ENCODE measurements at regions not wholly inside any gene's neighbourhood (a gene's known extent, or its start where the extent isn't known, plus 50 kb on each side); places are given as distances from the start of the nearest gene placed in this dataset.

DNA sequence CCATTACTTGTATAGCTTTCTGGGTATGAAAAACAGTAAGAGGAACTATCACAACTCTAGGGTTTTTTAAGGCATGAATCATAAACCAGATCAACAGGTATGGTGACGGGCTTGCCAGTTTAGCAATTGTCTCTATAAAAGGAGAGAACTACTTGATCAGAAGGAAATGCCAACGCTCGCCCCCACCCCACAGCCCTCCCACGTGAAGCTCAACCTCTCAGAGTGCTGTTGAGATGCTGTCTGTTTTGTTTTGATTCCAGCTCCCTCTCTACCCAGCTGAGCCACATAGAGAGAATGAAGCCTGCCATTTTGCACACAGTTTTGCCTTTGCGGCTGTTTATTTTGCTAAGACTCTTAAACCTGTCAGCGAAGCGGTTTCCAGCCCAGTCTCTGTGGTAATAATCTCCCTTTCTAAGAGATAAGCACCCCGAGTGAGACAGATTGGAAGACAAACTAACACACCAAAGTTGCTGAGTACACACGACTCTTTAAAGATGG is 257.9 kb upstream of the ANKRD55 start:
- Histone ChIP-seq H3K27ac (ENCODE audit: low read depth in 1 of 2, low read length in 2 of 2) (no peak overlapping the region), H3K4me3 (ENCODE audit: low read length in 2 of 2) (no peak overlapping the region), H3K27me3 (ENCODE audit: control insufficient read depth in 1 of 2, insufficient read depth in 2 of 2, low read length in 1 of 2) (no peaks in the 10 kb centered on the region), H3K36me3 (ENCODE audit: control insufficient read depth in 1 of 2, insufficient read depth in 2 of 2, low read length in 1 of 2) (no peaks in the 10 kb centered on the region), H3K9me3 (ENCODE audit: control insufficient read depth, low read length) (no peaks in the 10 kb centered on the region), H3K4me1 (ENCODE audit: control insufficient read depth in 1 of 2, insufficient read depth in 2 of 2, low read length in 2 of 2) (peaks cover 0 to 3% of the 10 kb centered on the region in 2 donors)
- WGBS, 2 donors, result 66% methylated on average over 9 of the region's 9 CpGs
- ATAC-seq (ENCODE audit: low FRiP score) (no peak), DNase-seq (no peak)
- intact Hi-C loops (cut with DNase I), result no loop called here

DNA sequence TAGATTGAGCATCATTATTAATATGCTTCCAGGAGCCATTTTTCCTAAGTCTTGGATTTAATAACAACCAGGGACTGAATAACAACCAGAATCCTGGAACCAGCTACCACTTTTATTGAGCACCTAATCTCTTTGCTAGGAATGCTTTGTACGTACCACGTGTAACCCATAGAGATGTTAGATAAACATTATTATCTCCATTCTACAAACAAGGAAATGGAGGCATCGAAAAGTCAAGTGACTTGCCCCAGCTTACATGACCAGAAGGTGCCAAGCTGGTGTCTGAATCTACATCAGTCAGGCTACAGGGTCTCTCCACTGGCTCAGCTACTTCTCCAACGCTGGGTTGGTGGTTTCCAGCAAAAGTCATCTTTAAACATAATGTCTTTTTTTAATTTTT is 256.1 kb upstream of the ANKRD55 start:
- DNase-seq, result no peak
- intact Hi-C loops (cut with DNase I), result loop anchor here in 1 of 2 donors (10.0 kb wide), 1 partner anchor 326 kb away; the partner anchor contains the start of gene MAP3K1
- Histone ChIP-seq H3K4me1 (ENCODE audit: control insufficient read depth in 1 of 2, insufficient read depth in 2 of 2, low read length in 2 of 2) (peaks cover 0 to 3% of the 10 kb centered on the region in 2 donors), H3K27me3 (ENCODE audit: control insufficient read depth in 1 of 2, insufficient read depth in 2 of 2, low read length in 1 of 2) (no peaks in the 10 kb centered on the region), H3K36me3 (ENCODE audit: control insufficient read depth in 1 of 2, insufficient read depth in 2 of 2, low read length in 1 of 2) (no peaks in the 10 kb centered on the region), H3K9me3 (ENCODE audit: control insufficient read depth, low read length) (no peaks in the 10 kb centered on the region), H3K4me3 (ENCODE audit: low read length in 2 of 2) (no peak overlapping the region), H3K27ac (ENCODE audit: low read depth in 1 of 2, low read length in 2 of 2) (no peak overlapping the region)
- 79 to 91% methylated on average over 4 of the region's 4 CpGs for WGBS, 2 donors
- no peak for ATAC-seq (ENCODE audit: low FRiP score)

DNA sequence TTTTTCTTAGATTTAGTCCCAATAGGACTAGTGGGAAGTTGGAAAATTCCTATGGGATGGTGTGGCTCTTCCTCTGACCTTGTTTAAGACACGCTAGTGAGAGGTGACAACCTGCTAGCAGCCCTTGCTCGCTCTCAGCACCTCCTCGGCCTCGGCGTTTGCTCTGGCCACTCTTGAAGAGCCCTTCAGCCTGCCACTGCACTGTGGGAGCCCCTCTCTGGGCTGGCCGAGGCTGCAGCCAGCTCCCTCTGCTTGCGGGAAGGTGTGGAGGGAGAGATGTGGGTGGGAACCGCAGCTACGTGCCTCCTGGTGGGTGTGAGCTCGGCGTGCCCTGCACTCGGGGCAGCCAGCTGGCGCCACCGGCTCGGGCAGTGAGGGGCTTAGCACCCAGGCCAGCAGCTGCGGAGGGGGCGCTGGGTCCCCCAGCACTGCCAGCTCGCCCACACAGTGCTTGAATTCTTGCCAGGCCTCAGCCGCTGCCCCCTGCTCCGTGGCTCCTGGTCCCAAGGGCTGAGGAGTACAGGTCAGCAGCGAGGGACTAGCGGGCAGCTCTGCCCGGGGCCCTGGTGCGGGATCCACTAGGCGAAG is 254.5 kb upstream of the ANKRD55 start:
- Histone ChIP-seq H3K27me3 (ENCODE audit: control insufficient read depth in 1 of 2, insufficient read depth in 2 of 2, low read length in 1 of 2) (no peaks in the 10 kb centered on the region), H3K9me3 (ENCODE audit: control insufficient read depth, low read length) (no peaks in the 10 kb centered on the region), H3K36me3 (ENCODE audit: control insufficient read depth in 1 of 2, insufficient read depth in 2 of 2, low read length in 1 of 2) (no peaks in the 10 kb centered on the region), H3K27ac (ENCODE audit: low read depth in 1 of 2, low read length in 2 of 2) (no peak overlapping the region), H3K4me1 (ENCODE audit: control insufficient read depth in 1 of 2, insufficient read depth in 2 of 2, low read length in 2 of 2) (peaks cover 0 to 3% of the 10 kb centered on the region in 2 donors), H3K4me3 (ENCODE audit: low read length in 2 of 2) (no peak overlapping the region)
- WGBS, 2 donors, result 91 to 97% methylated on average over 25 of the region's 25 CpGs
- intact Hi-C loops (cut with DNase I), result loop anchor here in 1 of 2 donors (10.0 kb wide), 1 partner anchor 327 kb away; the partner anchor contains the start of gene MAP3K1
- ATAC-seq (ENCODE audit: low FRiP score) (no peak), DNase-seq (no peak)

DNA sequence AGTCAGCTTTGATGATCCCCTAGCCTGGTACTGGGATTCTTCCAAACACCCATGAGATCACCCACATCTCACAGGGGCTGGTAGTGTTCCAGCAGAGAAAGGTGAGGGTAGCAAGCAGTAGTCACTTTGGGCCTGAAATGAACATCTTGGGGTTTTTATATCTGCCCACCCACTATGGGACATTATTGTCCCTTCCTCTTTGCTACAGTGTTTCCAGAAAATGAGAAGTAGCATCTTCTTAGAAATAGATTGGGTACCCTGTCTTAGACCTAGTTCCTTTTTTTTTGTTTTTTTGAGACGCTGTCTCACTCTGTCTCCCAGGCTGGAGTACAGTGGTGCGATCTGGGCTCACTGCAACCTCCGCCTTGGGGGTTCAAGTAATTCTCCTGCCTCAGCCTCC is 249.2 kb upstream of the ANKRD55 start:
- ATAC-seq (ENCODE audit: low FRiP score), result no peak
- H3K27me3 ChIP-seq (ENCODE audit: control insufficient read depth in 1 of 2, insufficient read depth in 2 of 2, low read length in 1 of 2), result no peaks in the 10 kb centered on the region
- DNase-seq, result no peak
- no peaks in the 10 kb centered on the region for H3K36me3 ChIP-seq (ENCODE audit: control insufficient read depth in 1 of 2, insufficient read depth in 2 of 2, low read length in 1 of 2)
- peaks cover 0 to 3% of the 10 kb centered on the region in 2 donors for H3K4me1 ChIP-seq (ENCODE audit: control insufficient read depth in 1 of 2, insufficient read depth in 2 of 2, low read length in 2 of 2)
- 93 to 98% methylated on average over 3 of the region's 3 CpGs for WGBS, 2 donors
- intact Hi-C loops (cut with DNase I), result loop anchor here in 1 of 2 donors (5.0 to 10.0 kb wide), 2 partner anchors 332 to 355 kb away; partner anchors contain the start of gene MAP3K1
- no peak overlapping the region for H3K4me3 ChIP-seq (ENCODE audit: low read length in 2 of 2)
- H3K9me3 ChIP-seq (ENCODE audit: control insufficient read depth, low read length), result no peaks in the 10 kb centered on the region
- H3K27ac ChIP-seq (ENCODE audit: low read depth in 1 of 2, low read length in 2 of 2), result no peak overlapping the region

DNA sequence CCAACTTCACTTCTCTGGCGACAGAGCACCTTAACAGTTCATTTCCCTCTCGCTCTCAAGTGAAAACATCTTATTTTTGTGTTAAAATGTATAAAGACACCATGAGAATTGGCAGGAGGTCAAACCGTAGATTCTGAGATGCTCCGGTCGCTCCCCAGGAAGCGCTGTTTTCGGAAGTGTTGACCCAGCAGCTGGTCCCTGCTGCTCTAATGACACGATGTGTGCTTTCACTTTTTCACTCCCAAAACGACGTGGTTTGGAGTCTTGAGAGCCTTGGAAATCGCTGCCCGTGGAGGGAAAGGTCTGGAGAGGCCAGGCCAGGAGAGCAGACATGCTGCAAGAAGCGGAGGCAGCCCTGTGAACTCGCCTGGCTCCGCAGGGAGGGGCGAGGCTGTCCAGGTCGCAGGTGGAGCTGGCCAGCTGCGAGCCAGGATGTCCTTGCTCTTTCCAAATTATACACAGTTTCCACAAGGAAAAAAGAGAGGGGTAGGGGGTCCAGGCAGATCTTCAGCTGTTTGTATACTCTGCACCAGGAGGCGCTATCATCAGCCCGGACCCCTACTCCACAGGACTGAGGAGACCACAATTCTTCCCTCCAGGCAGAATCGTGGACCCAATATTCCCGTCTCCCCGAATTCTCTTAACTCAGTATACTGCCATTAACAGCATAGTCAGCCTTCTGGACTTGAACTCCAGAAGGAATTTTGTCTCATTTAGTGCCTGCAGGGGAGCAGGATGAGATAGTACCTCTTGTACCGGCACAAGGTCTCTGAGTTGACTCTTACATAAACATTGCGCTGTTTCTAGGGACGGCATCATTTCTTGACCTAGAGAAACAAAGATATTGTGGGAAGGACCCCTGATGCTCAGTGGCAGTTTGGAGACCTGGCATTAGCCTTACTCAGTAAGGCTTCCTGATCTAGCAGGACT is 248.6 kb upstream of the ANKRD55 start:
- 9 to 10% methylated on average over 26 of the region's 26 CpGs for WGBS, 2 donors
- Histone ChIP-seq H3K36me3 (ENCODE audit: control insufficient read depth in 1 of 2, insufficient read depth in 2 of 2, low read length in 1 of 2) (no peaks in the 10 kb centered on the region), H3K27ac (ENCODE audit: low read depth in 1 of 2, low read length in 2 of 2) (peak overlapping the region; percentile 69 to 94), H3K27me3 (ENCODE audit: control insufficient read depth in 1 of 2, insufficient read depth in 2 of 2, low read length in 1 of 2) (no peaks in the 10 kb centered on the region), H3K4me1 (ENCODE audit: control insufficient read depth in 1 of 2, insufficient read depth in 2 of 2, low read length in 2 of 2) (peaks cover 0 to 3% of the 10 kb centered on the region in 2 donors), H3K9me3 (ENCODE audit: control insufficient read depth, low read length) (no peaks in the 10 kb centered on the region), H3K4me3 (ENCODE audit: low read length in 2 of 2) (peak overlapping the region; percentile 66 to 71)
- DNase-seq (peak in 1 of 2 donors; percentile 71), ATAC-seq (ENCODE audit: low FRiP score) (peak; percentile 26)
- intact Hi-C loops (cut with DNase I), result loop anchor here in 1 of 2 donors (5.0 to 10.0 kb wide), 2 partner anchors 333 to 356 kb away; partner anchors contain the start of gene MAP3K1

DNA sequence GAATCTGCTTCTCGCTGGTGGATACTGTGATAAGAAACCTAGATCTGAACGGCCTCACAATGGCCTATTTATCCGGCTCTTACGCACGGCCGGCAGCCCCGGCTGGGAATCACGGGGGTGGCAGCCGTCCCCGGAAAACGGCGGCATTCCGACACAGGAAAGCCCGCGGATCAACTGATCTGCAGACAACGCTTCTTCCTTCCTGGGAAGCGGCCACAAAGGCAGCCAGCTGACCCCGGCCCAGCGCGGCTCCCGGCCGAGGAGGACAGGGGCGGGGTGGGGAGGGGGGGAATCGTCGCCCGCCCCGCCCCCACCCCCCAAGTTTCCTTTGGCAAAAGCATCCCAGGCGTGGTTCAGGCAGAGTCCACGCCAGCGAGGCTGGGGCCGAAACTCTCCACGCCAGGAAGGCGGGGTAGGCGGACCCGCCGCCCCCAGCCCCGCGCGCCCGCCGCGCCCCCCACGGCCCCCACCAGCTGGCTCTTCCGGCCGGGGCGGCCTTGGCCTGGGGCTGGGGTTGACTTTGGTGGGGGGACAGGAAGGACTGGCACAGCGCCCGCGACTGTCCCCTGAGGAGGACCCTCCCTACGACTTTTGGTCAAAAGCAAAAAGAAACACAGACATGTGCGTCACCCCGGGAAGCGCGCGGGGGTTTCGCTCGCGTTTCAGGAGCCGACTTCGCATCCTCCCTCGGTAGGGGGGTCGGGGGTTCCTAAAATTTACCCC is 247.7 kb upstream of the ANKRD55 start:
- DNase-seq, result peak; percentile 86
- H3K4me3 ChIP-seq (ENCODE audit: low read length in 2 of 2), result peak overlapping the region; percentile 66 to 71
- peak overlapping the region; percentile 72 to 94 for H3K27ac ChIP-seq (ENCODE audit: low read depth in 1 of 2, low read length in 2 of 2)
- intact Hi-C loops (cut with DNase I), result loop anchor here in 1 of 2 donors (5.0 to 10.0 kb wide), 2 partner anchors 334 to 356 kb away; partner anchors contain the start of gene MAP3K1
- 0 to 1% methylated on average over 42 to 62 of the region's 62 CpGs for WGBS, 2 donors
- H3K9me3 ChIP-seq (ENCODE audit: control insufficient read depth, low read length), result no peaks in the 10 kb centered on the region
- peak; percentile 79 for ATAC-seq (ENCODE audit: low FRiP score)
- no peaks in the 10 kb centered on the region for H3K36me3 ChIP-seq (ENCODE audit: control insufficient read depth in 1 of 2, insufficient read depth in 2 of 2, low read length in 1 of 2)
- no peaks in the 10 kb centered on the region for H3K4me1 ChIP-seq (ENCODE audit: control insufficient read depth in 1 of 2, insufficient read depth in 2 of 2, low read length in 2 of 2)
- no peaks in the 10 kb centered on the region for H3K27me3 ChIP-seq (ENCODE audit: control insufficient read depth in 1 of 2, insufficient read depth in 2 of 2, low read length in 1 of 2)

DNA sequence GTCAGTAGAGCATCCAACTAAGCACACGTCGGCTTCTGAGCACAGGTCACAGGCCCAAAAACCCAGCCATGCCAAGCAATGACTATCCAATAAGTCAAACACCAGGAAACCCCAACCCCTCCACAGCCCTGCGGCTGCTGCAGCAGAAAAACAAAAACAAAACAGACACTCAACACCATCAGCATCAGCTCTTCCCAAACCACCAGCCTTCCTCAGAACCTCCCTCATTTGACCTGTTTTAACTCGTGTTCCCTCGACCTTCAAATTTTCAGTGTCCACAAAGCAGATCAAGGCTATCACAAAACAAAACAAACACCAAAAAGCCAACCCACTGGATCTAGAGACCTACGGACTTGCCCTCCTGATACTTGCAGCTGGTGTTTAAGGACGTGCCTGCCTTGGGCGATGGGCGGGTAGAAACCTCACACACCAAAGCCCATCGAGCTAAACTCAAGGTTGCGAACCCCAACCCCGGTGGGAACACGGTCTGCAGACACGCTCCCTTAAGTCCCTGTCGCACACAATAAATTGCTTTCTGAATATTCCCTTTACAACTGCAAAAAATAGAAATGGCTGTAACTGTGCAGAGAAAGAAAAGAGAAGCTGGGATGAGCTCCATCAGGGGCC is 247.1 kb upstream of the ANKRD55 start:
- peak overlapping the region; percentile 37 to 72 for H3K27ac ChIP-seq (ENCODE audit: low read depth in 1 of 2, low read length in 2 of 2)
- ATAC-seq (ENCODE audit: low FRiP score), result peak; percentile 31
- no peaks in the 10 kb centered on the region for H3K4me1 ChIP-seq (ENCODE audit: control insufficient read depth in 1 of 2, insufficient read depth in 2 of 2, low read length in 2 of 2)
- H3K4me3 ChIP-seq (ENCODE audit: low read length in 2 of 2), result peak overlapping the region; percentile 66 to 71
- DNase-seq, result no peak
- 2 to 4% methylated on average over 15 of the region's 15 CpGs for WGBS, 2 donors
- intact Hi-C loops (cut with DNase I), result loop anchor here in 1 of 2 donors (5.0 to 10.0 kb wide), 2 partner anchors 335 to 357 kb away; partner anchors contain the start of gene MAP3K1
- no peaks in the 10 kb centered on the region for H3K9me3 ChIP-seq (ENCODE audit: control insufficient read depth, low read length)
- no peaks in the 10 kb centered on the region for H3K27me3 ChIP-seq (ENCODE audit: control insufficient read depth in 1 of 2, insufficient read depth in 2 of 2, low read length in 1 of 2)
- no peaks in the 10 kb centered on the region for H3K36me3 ChIP-seq (ENCODE audit: control insufficient read depth in 1 of 2, insufficient read depth in 2 of 2, low read length in 1 of 2)

DNA sequence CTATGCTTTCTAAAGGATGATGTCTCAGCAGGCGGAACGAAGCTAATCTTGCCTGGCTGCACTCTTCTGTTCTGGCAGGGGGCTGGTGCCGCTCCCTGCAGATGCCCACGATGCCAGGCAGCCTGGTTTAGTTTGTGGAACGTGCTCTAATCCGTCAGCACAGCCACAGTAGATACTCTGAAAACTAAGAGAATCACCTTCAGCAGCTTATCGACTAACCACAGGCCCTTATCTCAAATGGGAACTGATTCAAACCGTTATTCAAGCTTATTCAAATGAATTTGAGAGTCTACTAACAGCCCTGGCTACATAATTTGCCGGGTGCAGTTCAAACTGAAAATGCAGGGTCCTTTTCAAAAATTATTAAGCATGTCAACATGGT is 246.6 kb upstream of the ANKRD55 start:
- intact Hi-C loops (cut with DNase I), result loop anchor here in 1 of 2 donors (5.0 to 10.0 kb wide), 3 partner anchors 55 to 358 kb away; partner anchors contain the start of gene MAP3K1
- Histone ChIP-seq H3K9me3 (ENCODE audit: control insufficient read depth, low read length) (no peaks in the 10 kb centered on the region), H3K27me3 (ENCODE audit: control insufficient read depth in 1 of 2, insufficient read depth in 2 of 2, low read length in 1 of 2) (no peaks in the 10 kb centered on the region), H3K27ac (ENCODE audit: low read depth in 1 of 2, low read length in 2 of 2) (peak overlapping the region; percentile 35 to 37), H3K4me1 (ENCODE audit: control insufficient read depth in 1 of 2, insufficient read depth in 2 of 2, low read length in 2 of 2) (no peaks in the 10 kb centered on the region), H3K36me3 (ENCODE audit: control insufficient read depth in 1 of 2, insufficient read depth in 2 of 2, low read length in 1 of 2) (no peaks in the 10 kb centered on the region), H3K4me3 (ENCODE audit: low read length in 2 of 2) (no peak overlapping the region)
- DNase-seq, result no peak
- ATAC-seq (ENCODE audit: low FRiP score), result no peak
- WGBS, 2 donors, result 2 to 3% methylated on average over 9 of the region's 9 CpGs
